ENCODE measurements at regions not wholly inside any gene's neighbourhood (a gene's known extent, or its start where the extent isn't known, plus 50 kb on each side); places are given as distances from the start of the nearest gene placed in this dataset.

- Histone ChIP-seq H3K9me3 (ENCODE audit: low read depth, low read length) (no peaks in the 10 kb centered on the region), H3K27me3 (ENCODE audit: insufficient read depth, low read length) (no peaks in the 10 kb centered on the region), H3K4me1 (ENCODE audit: insufficient read depth, low read length) (peaks cover 89% of the 10 kb centered on the region), H3K4me3 (ENCODE audit: low read length) (no peak overlapping the region)
These were observed 214.9 kb downstream of the LY86 start for GRCh38 chr6:6803180-6803977.

- Histone ChIP-seq H3K27me3 (ENCODE audit: insufficient read depth, low read length) (no peaks in the 10 kb centered on the region), H3K9me3 (ENCODE audit: low read depth, low read length) (no peaks in the 10 kb centered on the region), H3K4me3 (ENCODE audit: low read length) (no peak overlapping the region), H3K4me1 (ENCODE audit: insufficient read depth, low read length) (peaks cover 81% of the 10 kb centered on the region)
These were observed 216.5 kb downstream of the LY86 start for GRCh38 chr6:6804843-6805615.

- peaks cover 76% of the 10 kb centered on the region for H3K4me1 ChIP-seq (ENCODE audit: insufficient read depth, low read length)
These were observed 218.5 kb downstream of the LY86 start for GRCh38 chr6:6806844-6807518.

GRCh38 chr6:6808343-6808742, 219.8 kb downstream of the LY86 start:
- Histone ChIP-seq H3K4me3 (ENCODE audit: low read length) (no peak overlapping the region), H3K9me3 (ENCODE audit: low read depth, low read length) (no peaks in the 10 kb centered on the region), H3K4me1 (ENCODE audit: insufficient read depth, low read length) (peaks cover 72% of the 10 kb centered on the region), H3K27me3 (ENCODE audit: insufficient read depth, low read length) (no peaks in the 10 kb centered on the region)

More at GRCh38 chr6:6806844-6807518, 218.5 kb downstream of the LY86 start:
- Histone ChIP-seq H3K4me3 (ENCODE audit: low read length) (no peak overlapping the region), H3K27me3 (ENCODE audit: insufficient read depth, low read length) (no peaks in the 10 kb centered on the region), H3K9me3 (ENCODE audit: low read depth, low read length) (no peaks in the 10 kb centered on the region)

- H3K4me1 ChIP-seq (ENCODE audit: insufficient read depth, low read length) = peaks cover 71% of the 10 kb centered on the region
- no peak overlapping the region for H3K4me3 ChIP-seq (ENCODE audit: low read length)
- H3K9me3 ChIP-seq (ENCODE audit: low read depth, low read length) = no peaks in the 10 kb centered on the region
- H3K27me3 ChIP-seq (ENCODE audit: insufficient read depth, low read length) = no peaks in the 10 kb centered on the region
These were observed 220.4 kb downstream of the LY86 start for GRCh38 chr6:6808915-6809314.

- no peaks in the 10 kb centered on the region for H3K9me3 ChIP-seq (ENCODE audit: low read depth, low read length)
- H3K4me3 ChIP-seq (ENCODE audit: low read length) = peak overlapping the region; percentile 51
- peaks cover 62% of the 10 kb centered on the region for H3K4me1 ChIP-seq (ENCODE audit: insufficient read depth, low read length)
- no peaks in the 10 kb centered on the region for H3K27me3 ChIP-seq (ENCODE audit: insufficient read depth, low read length)
These were observed 222.2 kb downstream of the LY86 start for GRCh38 chr6:6810727-6811126.

GRCh38 chr6:6811128-6812009, 222.8 kb downstream of the LY86 start:
- peak overlapping the region; percentile 51 for H3K4me3 ChIP-seq (ENCODE audit: low read length)
- peaks cover 58% of the 10 kb centered on the region for H3K4me1 ChIP-seq (ENCODE audit: insufficient read depth, low read length)
- H3K27me3 ChIP-seq (ENCODE audit: insufficient read depth, low read length) = no peaks in the 10 kb centered on the region
- no peaks in the 10 kb centered on the region for H3K9me3 ChIP-seq (ENCODE audit: low read depth, low read length)

GRCh38 chr6:6812427-6812826, 223.9 kb downstream of the LY86 start:
- peaks cover 48% of the 10 kb centered on the region for H3K4me1 ChIP-seq (ENCODE audit: insufficient read depth, low read length)
- no peaks in the 10 kb centered on the region for H3K9me3 ChIP-seq (ENCODE audit: low read depth, low read length)
- H3K27me3 ChIP-seq (ENCODE audit: insufficient read depth, low read length) = no peaks in the 10 kb centered on the region
- H3K4me3 ChIP-seq (ENCODE audit: low read length) = no peak overlapping the region

GRCh38 chr6:6815732-6816131, 227.2 kb downstream of the LY86 start:
- Histone ChIP-seq H3K4me1 (ENCODE audit: insufficient read depth, low read length) (peaks cover 30% of the 10 kb centered on the region), H3K27me3 (ENCODE audit: insufficient read depth, low read length) (no peaks in the 10 kb centered on the region), H3K9me3 (ENCODE audit: low read depth, low read length) (no peaks in the 10 kb centered on the region), H3K4me3 (ENCODE audit: low read length) (no peak overlapping the region)

GRCh38 chr6:6816716-6817115, 228.2 kb downstream of the LY86 start:
- no peak overlapping the region for H3K4me3 ChIP-seq (ENCODE audit: low read length)
- H3K27me3 ChIP-seq (ENCODE audit: insufficient read depth, low read length) = no peaks in the 10 kb centered on the region
- no peaks in the 10 kb centered on the region for H3K9me3 ChIP-seq (ENCODE audit: low read depth, low read length)
- H3K4me1 ChIP-seq (ENCODE audit: insufficient read depth, low read length) = peaks cover 21% of the 10 kb centered on the region

- H3K27me3 ChIP-seq (ENCODE audit: insufficient read depth, low read length) = no peaks in the 10 kb centered on the region
- H3K4me1 ChIP-seq (ENCODE audit: insufficient read depth, low read length) = peaks cover 21% of the 10 kb centered on the region
- no peak overlapping the region for H3K4me3 ChIP-seq (ENCODE audit: low read length)
- H3K9me3 ChIP-seq (ENCODE audit: low read depth, low read length) = no peaks in the 10 kb centered on the region
These were observed 229.6 kb downstream of the LY86 start for GRCh38 chr6:6818078-6818639.

GRCh38 chr6:6820641-6821238, 232.2 kb downstream of the LY86 start:
- H3K27me3 ChIP-seq (ENCODE audit: insufficient read depth, low read length) = no peaks in the 10 kb centered on the region
- no peak overlapping the region for H3K4me3 ChIP-seq (ENCODE audit: low read length)
- H3K9me3 ChIP-seq (ENCODE audit: low read depth, low read length) = no peaks in the 10 kb centered on the region
- H3K4me1 ChIP-seq (ENCODE audit: insufficient read depth, low read length) = peaks cover 20% of the 10 kb centered on the region

- Histone ChIP-seq H3K4me3 (ENCODE audit: low read length) (no peak overlapping the region), H3K9me3 (ENCODE audit: low read depth, low read length) (no peaks in the 10 kb centered on the region), H3K4me1 (ENCODE audit: insufficient read depth, low read length) (peaks cover 28% of the 10 kb centered on the region), H3K27me3 (ENCODE audit: insufficient read depth, low read length) (no peaks in the 10 kb centered on the region)
These were observed 233.2 kb downstream of the LY86 start for GRCh38 chr6:6821639-6822261.

Measured in mononuclear cell (primary cell).